ENCODE measurements at regions not wholly inside any gene's neighbourhood (a gene's known extent, or its start where the extent isn't known, plus 50 kb on each side); places are given as distances from the start of the nearest gene placed in this dataset.

GRCh38 chr18:10231220-10231619 lies 223.2 kb upstream of the APCDD1 start:
- DNase-seq = no peak

- DNase-seq = no peak
These were observed 222.4 kb upstream of the APCDD1 start for GRCh38 chr18:10232062-10232461.

- no peak for DNase-seq
These were observed 221.2 kb upstream of the APCDD1 start for GRCh38 chr18:10233082-10233875.

- no peak for DNase-seq
These were observed 220.2 kb upstream of the APCDD1 start for GRCh38 chr18:10234281-10234680.

- DNase-seq = no peak
These were observed 219.3 kb upstream of the APCDD1 start for GRCh38 chr18:10234912-10235660.

GRCh38 chr18:10235661-10235952 lies 218.8 kb upstream of the APCDD1 start:
- no peak for DNase-seq

- DNase-seq = no peak
These were observed 215.3 kb upstream of the APCDD1 start for GRCh38 chr18:10239103-10239502.

GRCh38 chr18:10239991-10240634 lies 214.3 kb upstream of the APCDD1 start:
- DNase-seq = no peak

- DNase-seq = no peak
These were observed 213.5 kb upstream of the APCDD1 start for GRCh38 chr18:10240973-10241372.

- no peak for DNase-seq
These were observed 212.9 kb upstream of the APCDD1 start for GRCh38 chr18:10241579-10241978.

GRCh38 chr18:10242936-10243680 lies 211.3 kb upstream of the APCDD1 start:
- no peak for DNase-seq

- no peak for DNase-seq
These were observed 210.1 kb upstream of the APCDD1 start for GRCh38 chr18:10244341-10244740.

- no peak for DNase-seq
These were observed 209.2 kb upstream of the APCDD1 start for GRCh38 chr18:10245031-10245845.

GRCh38 chr18:10245846-10246175 lies 208.6 kb upstream of the APCDD1 start:
- DNase-seq = no peak

- no peak for DNase-seq
These were observed 207.3 kb upstream of the APCDD1 start for GRCh38 chr18:10247021-10247741.

- DNase-seq = no peak
These were observed 206.7 kb upstream of the APCDD1 start for GRCh38 chr18:10247742-10248082.

- no peak for DNase-seq
These were observed 205.7 kb upstream of the APCDD1 start for GRCh38 chr18:10248738-10249137.

- no peak for DNase-seq
These were observed 205.2 kb upstream of the APCDD1 start for GRCh38 chr18:10249270-10249669.

GRCh38 chr18:10249801-10250200 lies 204.6 kb upstream of the APCDD1 start:
- DNase-seq = no peak

- DNase-seq = no peak
These were observed 201.9 kb upstream of the APCDD1 start for GRCh38 chr18:10252494-10252893.

- no peak for DNase-seq
These were observed 201.3 kb upstream of the APCDD1 start for GRCh38 chr18:10252952-10253705.

All from NCI-H1105 (cell line).